Transverse colon (tissue), 4 donors: ENCODE measurements at regions not wholly inside any gene's neighbourhood (a gene's known extent, or its start where the extent isn't known, plus 50 kb on each side); places are given as distances from the start of the nearest gene placed in this dataset.

Experiments used
- CTCF ChIP-seq, 5 experiments: fragments of 200-600 bp in 3 of 5; fragments of 450-650 bp in 2 of 5; sonication (generic) in 3 of 5; IDR thresholded peaks; 1 replicate in 2 of 5; 2 replicates in 3 of 5; pipeline ENCODE4 v1.5.1; 2016 to 2017; ENCODE audit warnings: antibody characterized with exemption in 5 of 5, inconsistent platforms in 3 of 5, mild to moderate bottlenecking in 2 of 5, moderate library complexity in 1 of 5
- POLR2AphosphoS5 ChIP-seq, 3 donors: sonication (generic); formaldehyde crosslinking; IDR thresholded peaks; one replicate each; pipeline ENCODE4 v1.6.1; 2016; ENCODE audit warnings: antibody characterized with exemption in 3 of 3

DNA sequence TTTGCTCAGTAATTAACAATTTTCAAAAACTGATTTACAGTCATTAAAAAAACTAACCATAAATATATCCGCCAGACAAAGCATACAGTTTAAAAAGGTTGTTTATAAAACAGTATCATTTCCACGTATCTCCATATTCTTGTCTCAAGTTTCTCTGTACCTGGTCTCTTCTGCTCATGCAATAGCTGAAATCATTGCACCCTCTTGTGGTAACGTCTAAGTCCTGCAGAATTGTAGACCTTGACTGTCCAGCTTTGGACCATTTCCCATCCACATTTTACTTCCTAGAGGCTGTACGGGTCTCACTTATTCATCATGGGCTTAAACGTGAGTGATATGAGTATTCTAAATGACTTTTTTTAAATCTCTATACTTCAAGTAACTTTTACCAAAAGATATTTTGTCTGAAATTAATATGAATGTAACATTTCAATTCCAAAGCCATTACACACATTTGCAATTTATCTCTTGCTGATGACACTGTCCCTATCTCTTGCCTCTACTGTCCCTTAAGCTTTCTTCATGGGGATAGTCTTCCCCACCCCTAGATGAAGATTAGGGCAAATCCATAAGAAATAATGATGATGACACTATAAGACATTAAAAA is 118.5 kb downstream of the BTC start:
- peak; percentile 65 to 85 (median 74) for TF ChIP-seq CTCF (IDR thresholded peaks at IDR 0.05)
- no peak for TF ChIP-seq POLR2AphosphoS5 (IDR thresholded peaks at IDR 0.05)
